ENCODE measurements at regions not wholly inside any gene's neighbourhood (a gene's known extent, or its start where the extent isn't known, plus 50 kb on each side); places are given as distances from the start of the nearest gene placed in this dataset.
"Not testable (repeated sequence)": the region's sequence is repeated elsewhere in the genome, so short reads cannot be mapped to it uniquely, and the experiment has no call there.

GRCh38 chr20:61067221-61067620 is 184.8 kb upstream of the CDH4 start:
- DNase-seq, result no peak

GRCh38 chr20:61072398-61072797 is 179.7 kb upstream of the CDH4 start:
- DNase-seq, result no peak

- DNase-seq, result no peak
These were observed 178.7 kb upstream of the CDH4 start for GRCh38 chr20:61073376-61073775.

- DNase-seq, result no peak
These were observed 169.3 kb upstream of the CDH4 start for GRCh38 chr20:61082720-61083119.

- DNase-seq, result no peak
These were observed 168.6 kb upstream of the CDH4 start for GRCh38 chr20:61083431-61083830.

DNA sequence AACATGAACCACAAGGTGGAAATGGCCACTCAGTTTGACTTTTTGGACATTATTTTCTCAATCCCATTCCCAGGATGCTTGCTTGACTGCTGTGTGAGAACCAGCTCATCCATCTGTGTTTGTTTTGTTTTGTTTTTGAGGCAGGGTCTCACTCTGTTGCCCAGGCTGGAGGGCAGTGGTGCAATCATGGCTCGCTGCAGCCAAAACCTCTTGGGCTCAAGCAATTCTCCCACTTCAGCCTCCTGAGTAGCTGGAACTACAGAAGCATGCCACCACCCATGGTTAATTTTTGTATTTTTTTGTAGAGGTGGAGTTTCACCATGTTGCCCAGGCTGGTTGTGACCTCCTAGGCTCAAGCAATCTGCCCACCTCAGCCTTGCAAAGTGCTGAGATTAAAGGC is 166.0 kb upstream of the CDH4 start:
- DNase-seq, result no peak

GRCh38 chr20:61090541-61090940 is 161.5 kb upstream of the CDH4 start:
- DNase-seq, result no peak

- DNase-seq, result no peak
These were observed 159.8 kb upstream of the CDH4 start for GRCh38 chr20:61092251-61092650.

- DNase-seq, result no peak
These were observed 157.5 kb upstream of the CDH4 start for GRCh38 chr20:61094581-61094980.

- DNase-seq, result no peak
These were observed 155.6 kb upstream of the CDH4 start for GRCh38 chr20:61096463-61096862.

GRCh38 chr20:61099806-61100205 is 152.3 kb upstream of the CDH4 start:
- DNase-seq, result no peak

DNA sequence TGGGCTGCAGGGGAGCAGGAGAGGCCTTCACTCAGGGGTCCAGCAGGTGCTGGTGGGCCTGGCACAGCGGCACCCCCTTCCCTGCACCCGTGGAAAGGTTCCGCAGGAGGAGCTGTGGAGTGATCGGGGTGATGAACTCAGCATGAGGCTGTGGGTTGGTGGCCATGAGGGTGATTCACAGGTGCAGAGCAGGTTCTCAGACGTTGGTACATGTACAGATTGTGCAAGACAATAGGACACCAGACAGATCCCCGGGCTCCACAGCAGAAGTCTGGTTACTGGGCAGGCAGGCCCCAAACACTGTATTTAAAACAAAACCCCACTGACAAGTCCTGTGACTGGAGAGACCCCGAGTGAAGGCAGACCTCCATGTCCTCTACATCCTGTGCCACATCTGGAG is 151.6 kb upstream of the CDH4 start:
- no peak for DNase-seq

- DNase-seq, result not testable (repeated sequence)
These were observed 150.7 kb upstream of the CDH4 start for GRCh38 chr20:61101321-61101720.

GRCh38 chr20:61104232-61104631 is 147.8 kb upstream of the CDH4 start:
- no peak for DNase-seq

- no peak for DNase-seq
These were observed 146.7 kb upstream of the CDH4 start for GRCh38 chr20:61105395-61105794.

- no peak for DNase-seq
These were observed 145.6 kb upstream of the CDH4 start for GRCh38 chr20:61106438-61106837.

- DNase-seq, result no peak
These were observed 142.7 kb upstream of the CDH4 start for GRCh38 chr20:61109221-61109805.

DNA sequence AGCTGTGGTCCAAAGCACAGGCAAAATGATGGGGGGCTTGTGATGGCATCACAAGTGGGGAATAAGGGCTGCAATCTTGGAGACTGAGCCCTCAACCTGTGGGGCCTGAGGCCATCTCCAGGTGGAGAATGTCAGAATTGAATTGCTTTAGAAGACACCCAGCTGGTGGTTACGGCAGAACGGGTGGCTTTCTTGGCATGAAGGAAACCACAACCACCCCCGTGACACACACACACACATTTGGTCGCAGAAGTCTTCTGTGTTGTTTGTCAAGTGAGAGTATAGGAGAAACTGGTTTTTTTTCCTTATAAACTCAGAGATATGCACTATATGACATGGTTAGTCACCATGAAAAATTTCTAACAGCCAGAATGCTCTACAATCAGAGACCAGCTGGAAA is 139.5 kb upstream of the CDH4 start:
- DNase-seq, result no peak

GRCh38 chr20:61113731-61114130 is 138.3 kb upstream of the CDH4 start:
- no peak for DNase-seq

DNA sequence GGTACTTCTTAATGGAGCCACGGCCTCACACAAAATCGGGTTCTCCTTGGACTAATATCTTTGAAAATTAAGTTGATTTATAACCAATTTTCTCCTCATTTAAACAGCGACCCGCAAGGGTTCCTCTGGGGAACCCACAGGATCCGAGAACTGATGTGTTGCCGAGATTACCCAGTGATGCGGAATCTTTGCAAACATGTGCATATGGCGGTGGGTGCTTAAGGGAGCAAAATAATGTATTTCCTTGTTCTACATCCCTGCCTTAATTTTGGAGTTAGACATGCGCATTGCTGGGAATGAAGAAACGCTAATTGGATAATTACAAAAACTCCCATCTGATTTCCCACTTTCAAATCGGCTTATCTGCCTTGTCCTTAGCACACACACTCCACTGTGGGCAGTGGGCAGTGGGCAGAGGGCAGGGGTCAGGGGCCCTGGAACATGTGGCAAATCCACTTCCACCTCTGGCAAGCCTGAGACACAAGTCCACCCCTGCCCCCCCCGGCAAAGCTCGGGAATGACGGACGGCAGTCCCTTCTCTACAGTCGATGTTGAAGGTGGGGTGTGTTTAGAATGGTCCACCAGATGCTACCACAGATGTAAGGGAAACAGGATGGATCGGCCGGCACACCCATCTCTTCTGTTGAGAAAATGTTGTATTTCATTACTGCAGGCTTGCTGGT is 137.4 kb upstream of the CDH4 start:
- no peak for DNase-seq

DNA sequence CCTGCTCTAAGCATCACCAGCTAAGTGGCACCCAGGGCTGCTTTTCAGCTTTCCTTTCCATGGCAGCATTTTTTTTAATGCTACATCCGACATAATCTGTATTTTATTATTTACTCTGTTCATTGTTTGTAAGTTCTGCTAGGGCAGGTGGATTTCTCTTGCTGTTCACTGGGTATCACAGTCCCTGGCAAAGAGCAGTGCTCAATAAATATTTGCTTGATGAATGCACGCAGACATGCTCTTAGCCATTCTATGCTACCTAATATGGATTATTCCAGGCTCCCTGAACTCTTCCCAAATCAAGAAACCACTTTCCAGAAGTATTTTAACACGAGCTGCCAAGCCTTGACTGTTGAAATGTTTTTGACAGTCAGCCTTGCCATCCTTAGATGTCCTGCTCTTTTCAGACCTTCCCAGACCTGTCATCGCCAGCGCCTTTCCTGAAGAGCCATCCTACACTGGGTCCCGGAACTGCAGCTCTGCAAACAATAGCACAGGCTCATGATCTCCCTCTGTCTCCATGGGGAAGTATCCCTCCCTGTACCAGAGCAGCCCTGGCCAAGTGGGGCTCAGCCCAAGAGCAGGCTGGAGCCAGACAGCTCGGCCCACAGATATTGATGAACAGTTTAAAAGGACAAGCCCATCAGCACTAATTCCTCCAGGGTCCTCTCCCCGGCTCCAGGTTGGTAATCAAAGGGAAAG is 136.5 kb upstream of the CDH4 start:
- no peak for DNase-seq

DNA sequence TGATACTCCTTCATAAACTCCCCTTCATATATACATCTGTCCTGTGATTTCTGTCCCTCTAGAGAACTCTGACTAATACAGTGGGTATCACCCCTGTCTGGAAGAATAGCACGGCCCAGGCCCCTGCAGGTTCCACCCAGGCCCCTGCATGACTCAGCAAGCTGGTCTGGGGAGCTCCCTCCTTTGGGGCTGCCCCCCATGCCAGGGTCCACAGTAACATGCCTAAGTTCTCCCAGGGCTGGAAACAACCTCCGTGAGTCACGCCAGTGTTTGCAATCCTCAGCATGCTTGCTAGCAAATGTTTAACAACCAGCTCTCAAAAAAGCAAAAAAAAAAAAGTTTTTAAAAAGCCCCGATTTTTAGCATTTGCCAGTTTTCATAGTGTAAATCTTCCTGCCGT is 134.3 kb upstream of the CDH4 start:
- DNase-seq, result peak; percentile 3

GRCh38 chr20:61118429-61119224 is 133.4 kb upstream of the CDH4 start:
- DNase-seq, result no peak

DNA sequence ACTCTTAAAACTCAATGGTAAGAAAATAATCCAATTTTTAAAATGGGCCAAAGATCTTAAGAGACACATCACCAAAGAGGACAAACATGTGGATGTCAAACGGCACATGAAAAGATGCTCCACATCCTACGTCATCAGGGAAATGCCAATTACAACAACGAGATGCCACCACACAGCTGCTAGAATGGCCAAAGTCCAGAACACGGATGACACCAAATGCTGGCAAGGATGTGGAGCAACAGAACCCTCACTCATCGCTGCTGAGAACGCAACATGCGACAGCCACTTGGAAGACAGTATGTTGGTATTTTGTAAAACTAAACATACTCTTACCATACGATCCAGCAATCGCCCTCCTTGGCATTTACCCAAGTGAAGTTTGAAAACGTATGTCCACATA is 132.8 kb upstream of the CDH4 start:
- no peak for DNase-seq

All from stimulated activated CD4-positive, alpha-beta T cell treated with anti-CD3 and anti-CD28 coated beads, Interleukin-1b, Interleukin-23, amount 100 ng/mL, for 48 hours (primary cell).